ENCODE measurements at regions not wholly inside any gene's neighbourhood (a gene's known extent, or its start where the extent isn't known, plus 50 kb on each side); places are given as distances from the start of the nearest gene placed in this dataset.

DNA sequence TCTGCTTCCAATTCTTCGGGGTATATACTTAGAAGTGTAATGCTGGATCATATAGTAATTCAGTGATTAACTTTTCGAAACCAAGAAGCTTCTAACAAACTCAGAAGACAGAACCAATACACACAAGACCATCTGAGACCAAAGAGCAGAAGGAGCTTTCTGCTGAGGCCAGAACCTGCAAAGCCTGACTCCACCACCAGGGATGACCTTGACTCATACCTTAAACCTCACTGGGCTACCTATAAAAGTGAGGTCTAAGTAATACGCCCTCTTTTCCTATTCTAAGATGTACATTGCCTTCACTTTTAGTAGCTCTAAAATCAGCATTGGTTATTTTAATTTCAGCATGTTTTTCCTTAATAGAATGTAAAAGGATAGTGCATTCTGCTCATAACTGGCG is 84.8 kb downstream of the FOXF2 start:
- Mint-ChIP-seq H3K4me1 (peaks cover 6 to 15% of the 10 kb centered on the region in 2 experiments), H3K4me3 (no peak overlapping the region), H3K36me3 (ENCODE audit: insufficient read depth in 1 of 3, low read depth in 3 of 3) (no peaks in the 10 kb centered on the region; a peak in 1 of 7 replicates), H3K27ac (no peak overlapping the region), H3K9me3 (no peaks in the 10 kb centered on the region; a peak in 2 of 5 replicates), H3K27me3 (ENCODE audit: low read depth) (peaks cover 6% of the 10 kb centered on the region; the same call in 1 of the 2 replicates)
- no peak overlapping the region for H2BK20ac ChIP-seq (ENCODE audit: low read depth, low read length, poor library complexity, severe bottlenecking)
- no peak overlapping the region for H2BK120ac ChIP-seq (ENCODE audit: low read depth, low read length, poor library complexity, severe bottlenecking)
- peak; percentile 52; the same call in 2 of the 3 replicates for TF ChIP-seq CTCF (conservative IDR thresholded peaks at IDR 0.05)
- no peaks in the 10 kb centered on the region for H3K23me2 ChIP-seq (ENCODE audit: insufficient read length, low read depth, low read length, poor library complexity, severe bottlenecking)
- H2AK5ac ChIP-seq (ENCODE audit: insufficient read length, low read length): no peak overlapping the region
- no peaks in the 10 kb centered on the region for H3K9me3 ChIP-seq (ENCODE audit: control insufficient read depth, low read depth, low read length)
- no peak overlapping the region for H3K14ac ChIP-seq (ENCODE audit: insufficient read depth, low read length)
- no peak overlapping the region for H2AFZ ChIP-seq (ENCODE audit: low read length)
- WGBS (ENCODE audit: extremely low coverage, insufficient read length, low lambda C conversion rate): no CpG with 5 or more reads among the region's 4 CpGs
- H2BK15ac ChIP-seq (ENCODE audit: low read depth, low read length): no peak overlapping the region
- no peak for DNase-seq
- no peak overlapping the region for H3K18ac ChIP-seq (ENCODE audit: insufficient read length, low read depth, low read length)
- no peak overlapping the region for H3K9ac ChIP-seq (ENCODE audit: extremely low read depth, insufficient read length, low read length)
- H4K20me1 ChIP-seq (ENCODE audit: control insufficient read depth, insufficient read depth, insufficient read length): no peaks in the 10 kb centered on the region
- H3K4me2 ChIP-seq (ENCODE audit: insufficient read depth, insufficient read length, low read length): no peak overlapping the region
- peaks cover 2% of the 10 kb centered on the region; the same call in 1 of the 2 replicates for H3K4me1 ChIP-seq (ENCODE audit: insufficient read depth, low read length)
- no peak overlapping the region for H4K8ac ChIP-seq (replicated peaks; ENCODE audit: insufficient read length, low read depth, low read length)
- no peak overlapping the region for H2BK12ac ChIP-seq (ENCODE audit: insufficient read length, low read depth, low read length)
- H4K91ac ChIP-seq (ENCODE audit: insufficient read length, low read depth, low read length): no peak overlapping the region
- H3K56ac ChIP-seq (ENCODE audit: insufficient read length, low read depth, low read length): no peak overlapping the region
- H3K23ac ChIP-seq (ENCODE audit: insufficient read length, low read depth, low read length): no peak overlapping the region
- no peaks in the 10 kb centered on the region for H3K79me2 ChIP-seq (ENCODE audit: insufficient read depth, low read length)
- no peak overlapping the region for H4K5ac ChIP-seq (ENCODE audit: insufficient read length, low read depth, low read length)
- no peak overlapping the region for H3K4ac ChIP-seq (ENCODE audit: low read depth, low read length)
- no peak overlapping the region for H3K27ac ChIP-seq (ENCODE audit: insufficient read length, low read depth, low read length)
- no peaks in the 10 kb centered on the region for H3K79me1 ChIP-seq (ENCODE audit: insufficient read depth, low read depth, low read length, poor library complexity, severe bottlenecking)
- H2BK5ac ChIP-seq (ENCODE audit: insufficient read length, low read length): no peak overlapping the region
- H3T11ph ChIP-seq (ENCODE audit: low read length): no peak overlapping the region
- H3K27me3 ChIP-seq (ENCODE audit: insufficient read depth, low read length): no peaks in the 10 kb centered on the region

Data from H9 (cell line).